ENCODE measurements at regions not wholly inside any gene's neighbourhood (a gene's known extent, or its start where the extent isn't known, plus 50 kb on each side); places are given as distances from the start of the nearest gene placed in this dataset.

DNA sequence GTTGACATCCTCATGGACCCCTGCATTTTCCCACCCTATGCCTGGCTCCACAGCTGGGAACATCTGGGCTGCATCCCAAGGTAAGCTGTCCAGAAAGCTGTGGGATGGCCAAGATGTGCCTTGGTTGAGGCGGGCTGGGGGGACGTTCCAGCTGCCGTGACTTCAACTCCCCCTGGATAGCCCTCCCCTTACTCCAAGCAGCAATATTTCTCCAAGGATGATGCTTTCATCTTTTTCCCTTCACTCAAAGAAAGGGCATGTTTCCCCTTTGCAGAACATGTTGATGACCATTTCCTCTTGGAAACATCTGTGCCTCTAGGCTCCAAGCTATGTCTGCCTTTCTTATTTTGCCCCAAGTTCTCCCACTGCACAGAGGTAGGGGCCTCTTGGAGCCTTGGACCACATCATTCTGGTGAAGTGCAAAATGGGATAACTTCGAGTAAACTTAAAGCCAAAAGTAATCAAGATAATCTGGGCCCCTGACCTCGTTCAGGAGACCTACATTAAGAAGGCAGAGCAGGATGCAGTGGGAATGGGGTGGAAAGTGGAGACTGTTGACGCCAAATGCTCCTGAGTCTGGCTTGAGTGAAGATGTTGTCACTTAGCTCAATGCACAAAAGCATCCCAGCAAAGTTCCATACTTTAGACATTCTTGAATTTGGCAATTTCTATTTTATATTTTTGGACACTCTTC lies 175.2 kb downstream of the GAS1 start:
- TF ChIP-seq, protein P1, sequence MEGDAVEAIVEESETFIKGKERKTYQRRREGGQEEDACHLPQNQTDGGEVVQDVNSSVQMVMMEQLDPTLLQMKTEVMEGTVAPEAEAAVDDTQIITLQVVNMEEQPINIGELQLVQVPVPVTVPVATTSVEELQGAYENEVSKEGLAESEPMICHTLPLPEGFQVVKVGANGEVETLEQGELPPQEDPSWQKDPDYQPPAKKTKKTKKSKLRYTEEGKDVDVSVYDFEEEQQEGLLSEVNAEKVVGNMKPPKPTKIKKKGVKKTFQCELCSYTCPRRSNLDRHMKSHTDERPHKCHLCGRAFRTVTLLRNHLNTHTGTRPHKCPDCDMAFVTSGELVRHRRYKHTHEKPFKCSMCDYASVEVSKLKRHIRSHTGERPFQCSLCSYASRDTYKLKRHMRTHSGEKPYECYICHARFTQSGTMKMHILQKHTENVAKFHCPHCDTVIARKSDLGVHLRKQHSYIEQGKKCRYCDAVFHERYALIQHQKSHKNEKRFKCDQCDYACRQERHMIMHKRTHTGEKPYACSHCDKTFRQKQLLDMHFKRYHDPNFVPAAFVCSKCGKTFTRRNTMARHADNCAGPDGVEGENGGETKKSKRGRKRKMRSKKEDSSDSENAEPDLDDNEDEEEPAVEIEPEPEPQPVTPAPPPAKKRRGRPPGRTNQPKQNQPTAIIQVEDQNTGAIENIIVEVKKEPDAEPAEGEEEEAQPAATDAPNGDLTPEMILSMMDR (conservative IDR thresholded peaks at IDR 0.05; ENCODE audit: low read depth, low read length), result no peak
- TF ChIP-seq EZH2 (IDR thresholded peaks at IDR 0.05; ENCODE audit: low read length, unreplicated experiment), result no peak
- no peak for TF ChIP-seq EZH2phosphoT487 (IDR thresholded peaks at IDR 0.05; ENCODE audit: borderline replicate concordance, low read length)

Data from PC-3 (cell line).